ENCODE measurements at regions not wholly inside any gene's neighbourhood (a gene's known extent, or its start where the extent isn't known, plus 50 kb on each side); places are given as distances from the start of the nearest gene placed in this dataset.

DNA sequence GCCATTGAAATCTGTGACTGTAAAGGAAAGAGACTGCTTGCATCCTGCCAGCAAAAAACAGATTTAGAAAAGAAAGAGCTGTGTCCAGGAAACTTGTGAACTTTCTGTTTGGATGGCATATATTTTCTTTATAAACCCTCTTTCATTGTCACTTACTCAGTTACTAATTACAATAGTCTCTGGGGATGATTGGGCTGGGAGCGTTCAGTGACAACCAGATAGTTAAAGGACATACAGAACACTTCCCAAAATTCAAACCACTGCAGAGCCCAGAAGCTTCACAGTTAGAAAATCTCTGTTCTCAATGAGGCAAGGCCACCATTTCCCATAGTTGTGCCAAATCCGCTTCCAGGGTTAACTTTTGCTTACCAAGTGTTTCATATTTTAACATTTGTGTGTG lies 98.6 kb upstream of the TAB2 start (continued):
- TF ChIP-seq, protein P1, sequence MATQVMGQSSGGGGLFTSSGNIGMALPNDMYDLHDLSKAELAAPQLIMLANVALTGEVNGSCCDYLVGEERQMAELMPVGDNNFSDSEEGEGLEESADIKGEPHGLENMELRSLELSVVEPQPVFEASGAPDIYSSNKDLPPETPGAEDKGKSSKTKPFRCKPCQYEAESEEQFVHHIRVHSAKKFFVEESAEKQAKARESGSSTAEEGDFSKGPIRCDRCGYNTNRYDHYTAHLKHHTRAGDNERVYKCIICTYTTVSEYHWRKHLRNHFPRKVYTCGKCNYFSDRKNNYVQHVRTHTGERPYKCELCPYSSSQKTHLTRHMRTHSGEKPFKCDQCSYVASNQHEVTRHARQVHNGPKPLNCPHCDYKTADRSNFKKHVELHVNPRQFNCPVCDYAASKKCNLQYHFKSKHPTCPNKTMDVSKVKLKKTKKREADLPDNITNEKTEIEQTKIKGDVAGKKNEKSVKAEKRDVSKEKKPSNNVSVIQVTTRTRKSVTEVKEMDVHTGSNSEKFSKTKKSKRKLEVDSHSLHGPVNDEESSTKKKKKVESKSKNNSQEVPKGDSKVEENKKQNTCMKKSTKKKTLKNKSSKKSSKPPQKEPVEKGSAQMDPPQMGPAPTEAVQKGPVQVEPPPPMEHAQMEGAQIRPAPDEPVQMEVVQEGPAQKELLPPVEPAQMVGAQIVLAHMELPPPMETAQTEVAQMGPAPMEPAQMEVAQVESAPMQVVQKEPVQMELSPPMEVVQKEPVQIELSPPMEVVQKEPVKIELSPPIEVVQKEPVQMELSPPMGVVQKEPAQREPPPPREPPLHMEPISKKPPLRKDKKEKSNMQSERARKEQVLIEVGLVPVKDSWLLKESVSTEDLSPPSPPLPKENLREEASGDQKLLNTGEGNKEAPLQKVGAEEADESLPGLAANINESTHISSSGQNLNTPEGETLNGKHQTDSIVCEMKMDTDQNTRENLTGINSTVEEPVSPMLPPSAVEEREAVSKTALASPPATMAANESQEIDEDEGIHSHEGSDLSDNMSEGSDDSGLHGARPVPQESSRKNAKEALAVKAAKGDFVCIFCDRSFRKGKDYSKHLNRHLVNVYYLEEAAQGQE (IDR thresholded peaks at IDR 0.05; ENCODE audit: unreplicated experiment): no peak
- TF ChIP-seq EZH2phosphoT487 (IDR thresholded peaks at IDR 0.05; ENCODE audit: unreplicated experiment) (no peak), ZNF331 (CRISPR knock-in tag; IDR thresholded peaks at IDR 0.05; ENCODE audit: low read depth) (no peak), POLR2AphosphoS5 (IDR thresholded peaks at IDR 0.05; ENCODE audit: low read depth) (no peak), CREB1 (CRISPR knock-in tag; IDR thresholded peaks at IDR 0.05; ENCODE audit: low read depth) (no peak)

DNA sequence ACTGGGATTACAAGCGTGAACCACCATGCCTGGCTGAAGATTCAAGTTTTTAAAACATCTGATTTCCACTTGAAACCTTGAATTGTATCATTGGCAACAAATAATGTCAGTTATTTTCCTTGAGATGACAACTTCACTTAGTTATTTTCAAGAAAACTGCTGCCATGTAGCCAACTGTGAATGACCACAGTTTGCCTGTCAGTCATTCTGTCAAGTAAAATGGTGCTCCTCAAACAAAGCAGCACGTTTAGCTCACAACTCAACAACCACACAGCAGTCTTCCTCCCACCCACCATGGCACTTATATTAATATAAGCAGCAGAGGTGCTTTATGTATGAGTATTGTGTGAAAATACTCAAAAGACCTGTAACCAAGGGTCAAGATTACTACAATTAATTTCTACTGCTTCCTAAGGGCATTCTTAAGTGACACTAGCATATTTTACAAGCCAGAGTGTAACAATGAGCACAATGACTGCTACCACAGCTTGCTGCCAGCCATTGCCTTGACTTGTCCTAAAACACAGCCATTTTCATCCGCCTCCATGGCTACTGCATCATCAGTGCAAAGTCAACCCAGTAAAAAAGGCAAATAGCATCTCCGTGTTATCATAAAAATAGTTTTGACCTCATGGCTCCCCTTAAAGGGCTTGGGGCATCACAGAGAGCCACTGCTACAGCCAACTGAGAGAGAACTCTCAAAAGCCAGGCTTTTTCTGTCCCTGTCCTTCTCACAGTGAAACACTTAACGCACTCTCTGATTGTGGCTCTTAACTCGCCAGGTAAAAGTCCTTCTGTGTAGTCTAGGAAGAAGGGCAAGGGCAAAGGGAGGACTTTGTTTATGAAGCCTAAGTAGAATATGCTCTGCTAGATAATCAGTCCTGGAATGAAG lies 96.4 kb upstream of the TAB2 start:
- no peaks in the 10 kb centered on the region for H3K9me3 Mint-ChIP-seq
- no peak overlapping the region for H3K27ac ChIP-seq (ENCODE audit: low read depth)
- H3K4me1 Mint-ChIP-seq: peaks cover 12% of the 10 kb centered on the region

More for the DNA sequence above, 96.4 kb upstream of the TAB2 start:
- Mint-ChIP-seq H3K36me3 (ENCODE audit: low read depth) (no peaks in the 10 kb centered on the region), H3K4me3 (no peak overlapping the region), H3K27me3 (ENCODE audit: insufficient read depth, low read depth, poor library complexity) (peaks cover 3% of the 10 kb centered on the region), H3K27ac (no peak overlapping the region)
- Histone ChIP-seq H3K27me3 (ENCODE audit: insufficient read depth) (no peaks in the 10 kb centered on the region), H3K36me3 (ENCODE audit: insufficient read depth) (no peaks in the 10 kb centered on the region), H2AFZ (peak overlapping the region; percentile 35; the same call in 1 of the 2 replicates), H4K20me1 (replicated peaks; ENCODE audit: insufficient read depth) (no peaks in the 10 kb centered on the region), H3K4me3 (no peak overlapping the region), H3K4me2 (no peak overlapping the region), H3F3A (replicated peaks; ENCODE audit: low read depth) (no peaks in the 10 kb centered on the region), H3K79me2 (replicated peaks; ENCODE audit: insufficient read depth) (no peaks in the 10 kb centered on the region), H3K9me2 (ENCODE audit: insufficient read depth) (peaks cover 7% of the 10 kb centered on the region; the same call in 1 of the 2 replicates), H3K4me1 (ENCODE audit: insufficient read depth) (no peaks in the 10 kb centered on the region)
- TF ChIP-seq, protein P2, sequence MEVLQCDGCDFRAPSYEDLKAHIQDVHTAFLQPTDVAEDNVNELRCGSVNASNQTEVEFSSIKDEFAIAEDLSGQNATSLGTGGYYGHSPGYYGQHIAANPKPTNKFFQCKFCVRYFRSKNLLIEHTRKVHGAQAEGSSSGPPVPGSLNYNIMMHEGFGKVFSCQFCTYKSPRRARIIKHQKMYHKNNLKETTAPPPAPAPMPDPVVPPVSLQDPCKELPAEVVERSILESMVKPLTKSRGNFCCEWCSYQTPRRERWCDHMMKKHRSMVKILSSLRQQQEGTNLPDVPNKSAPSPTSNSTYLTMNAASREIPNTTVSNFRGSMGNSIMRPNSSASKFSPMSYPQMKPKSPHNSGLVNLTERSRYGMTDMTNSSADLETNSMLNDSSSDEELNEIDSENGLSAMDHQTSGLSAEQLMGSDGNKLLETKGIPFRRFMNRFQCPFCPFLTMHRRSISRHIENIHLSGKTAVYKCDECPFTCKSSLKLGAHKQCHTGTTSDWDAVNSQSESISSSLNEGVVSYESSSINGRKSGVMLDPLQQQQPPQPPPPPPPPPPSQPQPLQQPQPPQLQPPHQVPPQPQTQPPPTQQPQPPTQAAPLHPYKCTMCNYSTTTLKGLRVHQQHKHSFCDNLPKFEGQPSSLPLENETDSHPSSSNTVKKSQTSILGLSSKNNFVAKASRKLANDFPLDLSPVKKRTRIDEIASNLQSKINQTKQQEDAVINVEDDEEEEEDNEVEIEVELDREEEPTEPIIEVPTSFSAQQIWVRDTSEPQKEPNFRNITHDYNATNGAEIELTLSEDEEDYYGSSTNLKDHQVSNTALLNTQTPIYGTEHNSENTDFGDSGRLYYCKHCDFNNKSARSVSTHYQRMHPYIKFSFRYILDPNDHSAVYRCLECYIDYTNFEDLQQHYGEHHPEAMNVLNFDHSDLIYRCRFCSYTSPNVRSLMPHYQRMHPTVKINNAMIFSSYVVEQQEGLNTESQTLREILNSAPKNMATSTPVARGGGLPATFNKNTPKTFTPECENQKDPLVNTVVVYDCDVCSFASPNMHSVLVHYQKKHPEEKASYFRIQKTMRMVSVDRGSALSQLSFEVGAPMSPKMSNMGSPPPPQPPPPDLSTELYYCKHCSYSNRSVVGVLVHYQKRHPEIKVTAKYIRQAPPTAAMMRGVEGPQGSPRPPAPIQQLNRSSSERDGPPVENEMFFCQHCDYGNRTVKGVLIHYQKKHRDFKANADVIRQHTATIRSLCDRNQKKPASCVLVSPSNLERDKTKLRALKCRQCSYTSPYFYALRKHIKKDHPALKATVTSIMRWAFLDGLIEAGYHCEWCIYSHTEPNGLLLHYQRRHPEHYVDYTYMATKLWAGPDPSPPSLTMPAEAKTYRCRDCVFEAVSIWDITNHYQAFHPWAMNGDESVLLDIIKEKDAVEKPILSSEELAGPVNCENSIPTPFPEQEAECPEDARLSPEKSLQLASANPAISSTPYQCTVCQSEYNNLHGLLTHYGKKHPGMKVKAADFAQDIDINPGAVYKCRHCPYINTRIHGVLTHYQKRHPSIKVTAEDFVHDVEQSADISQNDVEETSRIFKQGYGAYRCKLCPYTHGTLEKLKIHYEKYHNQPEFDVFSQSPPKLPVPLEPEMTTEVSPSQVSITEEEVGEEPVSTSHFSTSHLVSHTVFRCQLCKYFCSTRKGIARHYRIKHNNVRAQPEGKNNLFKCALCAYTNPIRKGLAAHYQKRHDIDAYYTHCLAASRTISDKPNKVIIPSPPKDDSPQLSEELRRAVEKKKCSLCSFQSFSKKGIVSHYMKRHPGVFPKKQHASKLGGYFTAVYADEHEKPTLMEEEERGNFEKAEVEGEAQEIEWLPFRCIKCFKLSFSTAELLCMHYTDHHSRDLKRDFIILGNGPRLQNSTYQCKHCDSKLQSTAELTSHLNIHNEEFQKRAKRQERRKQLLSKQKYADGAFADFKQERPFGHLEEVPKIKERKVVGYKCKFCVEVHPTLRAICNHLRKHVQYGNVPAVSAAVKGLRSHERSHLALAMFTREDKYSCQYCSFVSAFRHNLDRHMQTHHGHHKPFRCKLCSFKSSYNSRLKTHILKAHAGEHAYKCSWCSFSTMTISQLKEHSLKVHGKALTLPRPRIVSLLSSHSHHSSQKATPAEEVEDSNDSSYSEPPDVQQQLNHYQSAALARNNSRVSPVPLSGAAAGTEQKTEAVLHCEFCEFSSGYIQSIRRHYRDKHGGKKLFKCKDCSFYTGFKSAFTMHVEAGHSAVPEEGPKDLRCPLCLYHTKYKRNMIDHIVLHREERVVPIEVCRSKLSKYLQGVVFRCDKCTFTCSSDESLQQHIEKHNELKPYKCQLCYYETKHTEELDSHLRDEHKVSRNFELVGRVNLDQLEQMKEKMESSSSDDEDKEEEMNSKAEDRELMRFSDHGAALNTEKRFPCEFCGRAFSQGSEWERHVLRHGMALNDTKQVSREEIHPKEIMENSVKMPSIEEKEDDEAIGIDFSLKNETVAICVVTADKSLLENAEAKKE (CRISPR knock-in tag; IDR thresholded peaks at IDR 0.05): no peak
- TF ChIP-seq, protein P3, sequence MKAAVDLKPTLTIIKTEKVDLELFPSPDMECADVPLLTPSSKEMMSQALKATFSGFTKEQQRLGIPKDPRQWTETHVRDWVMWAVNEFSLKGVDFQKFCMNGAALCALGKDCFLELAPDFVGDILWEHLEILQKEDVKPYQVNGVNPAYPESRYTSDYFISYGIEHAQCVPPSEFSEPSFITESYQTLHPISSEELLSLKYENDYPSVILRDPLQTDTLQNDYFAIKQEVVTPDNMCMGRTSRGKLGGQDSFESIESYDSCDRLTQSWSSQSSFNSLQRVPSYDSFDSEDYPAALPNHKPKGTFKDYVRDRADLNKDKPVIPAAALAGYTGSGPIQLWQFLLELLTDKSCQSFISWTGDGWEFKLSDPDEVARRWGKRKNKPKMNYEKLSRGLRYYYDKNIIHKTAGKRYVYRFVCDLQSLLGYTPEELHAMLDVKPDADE (IDR thresholded peaks at IDR 0.05): no peak
- TF ChIP-seq CREB1 (CRISPR knock-in tag; IDR thresholded peaks at IDR 0.05; ENCODE audit: low read depth): no peak
- TF ChIP-seq, protein P1 (IDR thresholded peaks at IDR 0.05; ENCODE audit: unreplicated experiment): no peak
- no peak for TF ChIP-seq EZH2 (IDR thresholded peaks at IDR 0.05; ENCODE audit: low read depth, unreplicated experiment)
- TF ChIP-seq STAT1 (IDR thresholded peaks at IDR 0.05; ENCODE audit: unreplicated experiment): no peak
- no peak for ATAC-seq
- no peak for DNase-seq (ENCODE audit: low spot score)
